ENCODE measurements at regions not wholly inside any gene's neighbourhood (a gene's known extent, or its start where the extent isn't known, plus 50 kb on each side); places are given as distances from the start of the nearest gene placed in this dataset.

- no peak for DNase-seq (ENCODE audit: low read depth in 3 of 3, low spot score in 2 of 3)
Observed at GRCh38 chr16:82257990-82258389, 88.0 kb upstream of the MPHOSPH6 start.

DNA sequence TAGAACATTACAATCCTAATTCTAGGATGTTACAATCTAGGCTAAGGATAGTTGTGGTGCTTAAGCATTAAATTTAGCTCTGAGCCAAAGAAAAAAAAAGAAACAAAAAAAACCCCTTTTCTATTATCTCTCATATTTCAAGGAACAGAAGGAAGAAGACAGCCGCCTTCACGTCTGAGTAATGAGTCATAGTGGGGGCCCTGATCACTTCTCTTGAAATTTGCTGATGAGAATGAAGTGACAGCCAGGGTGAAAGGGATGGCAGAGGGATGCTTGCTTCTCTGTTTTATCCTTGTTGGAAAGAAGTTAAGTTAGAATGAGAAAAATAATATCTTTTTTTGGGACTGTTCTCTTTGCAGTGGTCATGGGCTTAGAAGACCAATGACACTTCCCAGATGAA, 82.6 kb upstream of the MPHOSPH6 start:
- DNase-seq (ENCODE audit: low read depth in 3 of 3, low spot score in 2 of 3) = no peak

GRCh38 chr16:82248677-82249076, 78.7 kb upstream of the MPHOSPH6 start:
- DNase-seq (ENCODE audit: low read depth in 3 of 3, low spot score in 2 of 3) = no peak

DNA sequence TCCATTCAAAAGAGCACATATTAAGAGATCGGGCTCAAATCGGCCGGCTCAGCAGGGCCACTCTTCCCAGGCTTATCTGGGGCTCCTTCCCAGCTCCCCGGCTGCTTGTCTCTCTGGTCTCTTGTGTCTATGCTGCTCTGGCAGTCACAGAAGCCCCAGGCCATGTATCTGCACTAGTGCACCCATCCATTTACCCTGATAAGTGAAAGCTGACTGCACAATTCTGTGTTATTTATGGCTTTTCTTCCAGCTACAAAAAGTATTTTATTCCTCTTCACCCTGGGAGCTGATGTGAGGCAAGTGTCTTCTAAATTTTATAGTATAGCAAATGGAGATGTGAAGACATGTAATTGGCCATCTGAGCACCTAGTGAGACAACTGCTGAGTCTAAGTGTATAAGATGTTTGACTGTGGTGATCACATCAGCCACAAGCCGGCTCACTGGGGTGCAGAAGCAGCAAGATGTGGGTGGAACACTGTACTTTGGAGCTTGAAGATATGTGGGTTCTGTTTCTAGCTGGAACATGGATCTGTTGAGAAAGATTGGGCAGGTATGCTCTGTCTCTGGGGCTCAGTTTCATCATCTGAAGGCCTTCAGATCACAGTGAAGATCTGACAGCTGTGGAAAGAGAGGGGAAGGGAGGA, 78.1 kb upstream of the MPHOSPH6 start:
- no peak for DNase-seq (ENCODE audit: low read depth in 3 of 3, low spot score in 2 of 3)

GRCh38 chr16:82242201-82242600, 72.2 kb upstream of the MPHOSPH6 start:
- DNase-seq (ENCODE audit: low read depth in 3 of 3, low spot score in 2 of 3) = no peak

GRCh38 chr16:82241469-82242052, 71.5 kb upstream of the MPHOSPH6 start:
- no peak for DNase-seq (ENCODE audit: low read depth in 3 of 3, low spot score in 2 of 3)

DNA sequence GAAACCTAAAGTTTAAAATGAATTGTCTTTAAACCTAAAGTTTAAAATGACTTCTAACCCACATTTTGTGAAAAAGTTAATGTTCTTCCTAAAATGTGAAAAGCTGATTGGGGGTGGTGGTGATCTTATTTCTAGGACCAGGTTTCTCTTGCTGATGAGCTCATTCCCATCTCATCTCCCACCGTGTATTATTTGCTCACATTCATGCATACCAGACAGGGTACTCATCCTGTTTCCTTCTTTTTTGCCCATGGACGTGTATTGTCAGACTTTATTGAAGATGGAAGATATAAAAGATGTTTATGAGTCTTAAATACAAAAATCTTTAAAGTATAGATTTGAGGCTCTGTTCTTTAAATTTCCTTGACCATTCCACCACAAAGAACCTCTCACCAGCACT, 70.1 kb upstream of the MPHOSPH6 start:
- DNase-seq (ENCODE audit: low read depth in 3 of 3, low spot score in 2 of 3) = no peak

- no peak for DNase-seq (ENCODE audit: low read depth in 3 of 3, low spot score in 2 of 3)
Observed at GRCh38 chr16:82236875-82237274, 66.9 kb upstream of the MPHOSPH6 start.

- DNase-seq (ENCODE audit: low read depth in 3 of 3, low spot score in 2 of 3) = no peak
Observed at GRCh38 chr16:82236415-82236814, 66.4 kb upstream of the MPHOSPH6 start.

DNA sequence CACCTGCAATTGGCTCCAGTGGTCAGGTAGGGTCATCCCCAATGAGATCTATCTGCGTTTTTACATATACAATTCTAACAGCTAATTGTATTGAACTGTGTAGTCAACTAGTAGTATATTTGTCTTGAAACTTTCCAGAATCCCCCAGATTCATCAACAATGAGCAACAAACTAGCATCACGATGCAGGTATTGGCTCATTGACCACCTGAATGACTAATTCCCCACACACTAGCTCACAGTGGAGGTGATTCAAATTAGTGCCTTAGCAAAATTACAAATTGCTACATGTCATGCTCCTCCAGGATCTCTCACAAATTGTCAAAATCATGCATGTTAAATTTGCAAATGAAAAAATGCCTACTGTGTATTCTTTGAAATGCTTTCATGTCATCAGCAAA, 62.8 kb upstream of the MPHOSPH6 start:
- DNase-seq (ENCODE audit: low read depth in 3 of 3, low spot score in 2 of 3) = no peak

- no peak for DNase-seq (ENCODE audit: low read depth in 3 of 3, low spot score in 2 of 3)
Observed at GRCh38 chr16:82231008-82231787, 61.2 kb upstream of the MPHOSPH6 start.

- peak; percentile 45 to 53 (median 53) for DNase-seq (ENCODE audit: low read depth in 3 of 3, low spot score in 2 of 3)
Observed at GRCh38 chr16:82229800-82230619, 60.0 kb upstream of the MPHOSPH6 start.

GRCh38 chr16:82226327-82226726, 56.3 kb upstream of the MPHOSPH6 start:
- no peak for DNase-seq (ENCODE audit: low read depth in 3 of 3, low spot score in 2 of 3)

DNA sequence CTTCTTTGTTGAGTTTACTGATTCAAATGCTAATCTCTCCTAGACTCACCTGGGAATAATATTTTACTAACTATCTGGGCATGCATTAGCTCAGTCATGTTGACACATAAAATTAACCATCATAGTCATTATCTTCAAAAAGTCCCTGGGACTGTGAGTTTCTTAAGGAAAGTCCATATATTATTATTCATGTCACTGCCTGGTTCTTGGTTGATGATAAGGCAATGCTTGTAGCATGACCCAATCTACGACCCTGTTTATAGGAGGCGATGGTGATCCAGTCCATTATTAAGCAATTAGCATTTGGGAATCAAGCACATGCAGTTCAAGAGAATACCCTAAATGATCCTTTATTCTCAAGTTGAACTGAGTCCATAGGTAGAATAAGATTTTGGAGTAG, 54.8 kb upstream of the MPHOSPH6 start:
- no peak for DNase-seq (ENCODE audit: low read depth in 3 of 3, low spot score in 2 of 3)

DNA sequence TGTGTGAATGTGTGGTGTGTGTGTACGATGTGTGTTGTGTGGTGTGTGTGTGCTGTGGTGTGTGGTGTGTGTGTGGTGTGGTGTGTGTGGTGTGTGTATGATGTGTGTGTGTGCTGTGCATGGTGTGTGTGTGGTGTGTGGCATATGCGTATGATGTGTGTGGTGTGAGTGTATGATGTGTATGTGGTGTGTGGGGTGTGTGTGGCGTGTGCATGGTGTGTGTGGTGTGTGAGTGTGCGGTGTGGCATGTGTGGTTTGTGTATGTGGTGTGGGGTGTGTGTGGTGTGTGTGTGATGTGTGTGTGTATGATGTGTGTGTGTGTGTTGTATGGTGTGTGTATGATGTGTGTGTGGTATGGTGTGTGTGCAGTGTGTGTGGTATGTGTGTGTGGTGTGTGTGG, 50.5 kb upstream of the MPHOSPH6 start:
- no peak for DNase-seq (ENCODE audit: low read depth in 3 of 3, low spot score in 2 of 3)

All from right renal cortex interstitium (tissue), 3 donors.